HCT116 (cell line): ENCODE measurements at regions not wholly inside any gene's neighbourhood (a gene's known extent, or its start where the extent isn't known, plus 50 kb on each side); places are given as distances from the start of the nearest gene placed in this dataset.

Experiments
- ATAC-seq: fragments of 200-7000 bp; cut with Tn5 transposase; 2 replicates; pipeline ENCODE4 v1.9.1; 2020; ENCODE audit warnings: mild to moderate bottlenecking, moderate library complexity
- BruUV-seq: library from RNA; stranded (reverse); fragments of 400-500 nt; replicated peaks from 2 replicates; lab custom pipeline; 2021; lab: Mats Ljungman, UMichigan
- CTCF ChIA-PET: fragments of 300-600 bp; sonication (Branson Sonifier 250); formaldehyde crosslinking; loops from one replicate; lab custom pipeline; 2021; ENCODE audit warnings: antibody characterized with exemption; lab: Charles Lee
- POLR2A ChIA-PET: fragments of 300-600, 350-600 bp; sonication (Branson Sonifier 250); formaldehyde crosslinking; loops from one replicate; lab custom pipeline; 2021; ENCODE audit warnings: antibody characterized with exemption; lab: Charles Lee
- RAD21 ChIA-PET, 2 experiments: fragments of 300-600 bp; sonication (Branson Sonifier 250); formaldehyde crosslinking; loops; one replicate each; lab custom pipeline; 2023; ENCODE audit warnings: low total read pairs in 2 of 2; ENCODE audit not compliant: uncharacterized antibody in 2 of 2, unreplicated experiment in 2 of 2, low non-redundant PET in 1 of 2; lab: Charles Lee
- DNase-seq: peaks from one replicate; pipeline ENCODE4 v3.0.0-alpha.2; 2010; ENCODE audit warnings: low read depth, low spot score
- H2AFZ ChIP-seq: fragments of 200-600 bp; shearing (Covaris generic), sonication (generic); 2 replicates; pipeline ENCODE4 v1.6.1; 2017; ENCODE audit warnings: low read depth, mixed run types, mixed read lengths, antibody characterized with exemption, low read length; ENCODE audit not compliant: poor library complexity, severe bottlenecking
- H3K27ac ChIP-seq: 2 replicates; pipeline ENCODE4 v1.5.1; 2012; ENCODE audit warnings: low read depth, low read length
- H3K27me3 ChIP-seq: fragments of 200-600 bp; sonication (generic); 2 replicates; pipeline ENCODE4 v1.6.1; 2016; ENCODE audit warnings: mixed run types, low read length, mixed read lengths; ENCODE audit not compliant: insufficient read depth
- H3K36me3 ChIP-seq, 2 experiments: fragments of 200-500 bp in 1 of 2; fragments of 200-600 bp in 1 of 2; sonication (Bioruptor generic) in 1 of 2; sonication (generic) in 1 of 2; 2 replicates each; pipeline versions ENCODE4 v1.5.1 to v1.6.1; 2014 to 2016; ENCODE audit warnings: low read length in 2 of 2, inconsistent platforms in 1 of 2, mixed read lengths in 1 of 2, mixed run types in 1 of 2; ENCODE audit not compliant: insufficient read depth in 2 of 2, control insufficient read depth in 1 of 2
- H3K4me1 ChIP-seq, 2 experiments: fragments of 200-600 bp in 1 of 2; sonication (generic) in 1 of 2; 2 replicates each; pipeline versions ENCODE4 v1.5.1 to v1.6.1; 2012 to 2017; ENCODE audit warnings: low read length in 2 of 2, inconsistent platforms in 1 of 2, mild to moderate bottlenecking in 1 of 2, mixed read lengths in 1 of 2, mixed run types in 1 of 2, moderate library complexity in 1 of 2; ENCODE audit not compliant: insufficient read depth in 2 of 2, control insufficient read depth in 1 of 2
- H3K4me2 ChIP-seq: fragments of 200-600 bp; sonication (generic); 2 replicates; pipeline ENCODE4 v1.6.1; 2017; ENCODE audit warnings: mixed run types, low read length, mixed read lengths
- H3K4me3 ChIP-seq, 2 experiments: fragments of 200-600 bp in 1 of 2; sonication (generic) in 1 of 2; replicated peaks in 1 of 2; 2 replicates each; pipeline ENCODE4 v1.5.1; 2011 to 2016; ENCODE audit warnings: low read length in 2 of 2, control low read depth in 1 of 2, low read depth in 1 of 2, mild to moderate bottlenecking in 1 of 2, mixed read lengths in 1 of 2, mixed run types in 1 of 2
- H3K79me2 ChIP-seq: fragments of 200-600 bp; sonication (generic); 2 replicates; pipeline ENCODE4 v1.6.1; 2017; ENCODE audit warnings: mild to moderate bottlenecking, mixed run types, low read length, moderate library complexity, mixed read lengths; ENCODE audit not compliant: insufficient read depth
- H3K9ac ChIP-seq: fragments of 200-600 bp; sonication (generic); 2 replicates; pipeline ENCODE4 v1.6.1; 2016; ENCODE audit warnings: low read length, mixed read lengths
- H3K9me2 ChIP-seq: fragments of 200-600 bp; sonication (generic), shearing (Covaris generic); 2 replicates; pipeline ENCODE4 v1.6.1; 2017; ENCODE audit warnings: mixed run types, mild to moderate bottlenecking, moderate library complexity; ENCODE audit not compliant: insufficient read depth
- H3K9me3 ChIP-seq, 2 experiments: fragments of 200-500 bp in 1 of 2; fragments of 200-600 bp in 1 of 2; sonication (Bioruptor generic) in 1 of 2; sonication (generic) in 1 of 2; 2 replicates each; pipeline ENCODE4 v1.6.1; 2014 to 2017; ENCODE audit warnings: low read length in 2 of 2, mixed read lengths in 2 of 2, inconsistent platforms in 1 of 2, low read depth in 1 of 2, mild to moderate bottlenecking in 1 of 2, mixed run types in 1 of 2, moderate library complexity in 1 of 2; ENCODE audit not compliant: control insufficient read depth in 1 of 2, insufficient read depth in 1 of 2
- H4K20me1 ChIP-seq: fragments of 200-600 bp; sonication (generic), shearing (Covaris generic); 2 replicates; pipeline ENCODE4 v1.6.1; 2017; ENCODE audit warnings: mixed run types, mild to moderate bottlenecking, moderate library complexity; ENCODE audit not compliant: insufficient read depth
- ATF3 ChIP-seq: IDR thresholded peaks from 2 replicates; pipeline ENCODE4 v1.6.1; 2012
- CBX3 ChIP-seq: IDR thresholded peaks from 2 replicates; pipeline ENCODE4 v1.6.1; 2012; ENCODE audit warnings: low read depth
- CEBPB ChIP-seq: IDR thresholded peaks from 2 replicates; pipeline ENCODE4 v1.6.1; 2012; ENCODE audit warnings: low read depth
- EGR1 ChIP-seq: IDR thresholded peaks from 2 replicates; pipeline ENCODE4 v1.6.1; 2012; ENCODE audit warnings: low read depth
- ELF1 ChIP-seq: IDR thresholded peaks from 2 replicates; pipeline ENCODE4 v1.6.1; 2012; ENCODE audit warnings: low read depth, borderline replicate concordance
- EZH2 ChIP-seq: fragments of 200-600 bp; sonication (generic); IDR thresholded peaks from 2 replicates; pipeline ENCODE4 v1.6.1; 2017; ENCODE audit warnings: antibody characterized with exemption, mixed run types
- EZH2phosphoT487 ChIP-seq: fragments of 200-600 bp; IDR thresholded peaks from 2 replicates; pipeline ENCODE4 v1.6.1; 2018; ENCODE audit warnings: antibody characterized with exemption, borderline replicate concordance
- FOSL1 ChIP-seq: IDR thresholded peaks from 2 replicates; pipeline ENCODE4 v1.6.1; 2012; ENCODE audit warnings: low read depth
- JUND ChIP-seq: IDR thresholded peaks from 2 replicates; pipeline ENCODE4 v1.6.1; 2012
- MAX ChIP-seq: IDR thresholded peaks from 2 replicates; pipeline ENCODE4 v1.6.1; 2012
- POLR2A ChIP-seq: IDR thresholded peaks from 2 replicates; pipeline ENCODE4 v1.7.0; 2011; ENCODE audit warnings: borderline replicate concordance; ENCODE audit not compliant: insufficient read depth, insufficient read length; ENCODE audit errors: extremely low read depth
- REST ChIP-seq: IDR thresholded peaks from 2 replicates; pipeline ENCODE4 v1.6.1; 2012; ENCODE audit warnings: low read depth
- SIN3A ChIP-seq: IDR thresholded peaks from 2 replicates; pipeline ENCODE4 v1.6.1; 2012; ENCODE audit warnings: low read depth
- SP1 ChIP-seq: IDR thresholded peaks from 2 replicates; pipeline ENCODE4 v1.6.1; 2012; ENCODE audit warnings: low read depth
- SRF ChIP-seq: IDR thresholded peaks from 2 replicates; pipeline ENCODE4 v1.6.1; 2012; ENCODE audit warnings: low read depth
- TCF7L2 ChIP-seq: IDR thresholded peaks from 2 replicates; pipeline ENCODE4 v1.7.0; 2011; ENCODE audit warnings: borderline replicate concordance, inconsistent platforms; ENCODE audit not compliant: insufficient read depth, insufficient read length; ENCODE audit errors: extremely low read depth
- ZBTB33 ChIP-seq: IDR thresholded peaks from 2 replicates; pipeline ENCODE4 v1.6.1; 2011; ENCODE audit warnings: mild to moderate bottlenecking, low read length, moderate library complexity; ENCODE audit not compliant: insufficient replicate concordance; ENCODE audit errors: extremely low read depth
- ZFX ChIP-seq: fragments of 450-650 bp; IDR thresholded peaks from 2 replicates; pipeline ENCODE4 v1.6.1; 2017
- ZNF274 ChIP-seq: fragments of 200-500 bp; sonication (Bioruptor generic); IDR thresholded peaks from 2 replicates; pipeline ENCODE4 v1.6.1; 2014; ENCODE audit warnings: mild to moderate bottlenecking, low read depth, low read length, inconsistent platforms
- intact Hi-C: fragments of 100-400 bp; cut with micrococcal nuclease; formaldehyde crosslinking; loops from 2 replicates; pipeline ENCODE4 v1.10.0; 2022

- H3K9me3 ChIP-seq, result no peaks in the 10 kb centered on the region
- H2AFZ ChIP-seq, result no peak overlapping the region
- H3K9ac ChIP-seq, result no peak overlapping the region
- BruUV-seq, result no TSS peak
- intact Hi-C loops, result no loop called here
- no peak overlapping the region for H3K4me3 ChIP-seq
- H3K4me1 ChIP-seq, result no peaks in the 10 kb centered on the region
- H3K27me3 ChIP-seq, result no peaks in the 10 kb centered on the region
- ChIA-PET POLR2A (no interaction called here), RAD21 (no interaction called here), CTCF (no interaction called here)
- no peak overlapping the region for H3K4me2 ChIP-seq
- no peak overlapping the region for H3K27ac ChIP-seq
- TF ChIP-seq MAX, result no peak
- no peak for TF ChIP-seq ATF3
- no peak for TF ChIP-seq ELF1
- TF ChIP-seq EZH2, result no peak
- TF ChIP-seq REST, result no peak
- TF ChIP-seq EGR1, result no peak
- no peak for TF ChIP-seq JUND
- TF ChIP-seq FOSL1, result no peak
- no peak for TF ChIP-seq ZNF274
- no peak for TF ChIP-seq SIN3A
- no peak for TF ChIP-seq ZFX
- no peak for TF ChIP-seq ZBTB33
- TF ChIP-seq CBX3, result no peak
- no peak for TF ChIP-seq EZH2phosphoT487
- no peak for TF ChIP-seq POLR2A
- no peak for TF ChIP-seq CEBPB
- no peak for TF ChIP-seq SRF
- TF ChIP-seq TCF7L2, result no peak
- TF ChIP-seq SP1, result no peak
- no peaks in the 10 kb centered on the region for H3K79me2 ChIP-seq
- H3K36me3 ChIP-seq, result no peaks in the 10 kb centered on the region
- no peaks in the 10 kb centered on the region for H4K20me1 ChIP-seq
- no peaks in the 10 kb centered on the region for H3K9me2 ChIP-seq
- DNase-seq, result no peak
- no peak for ATAC-seq
Observed at GRCh38 chr11:96538622-96539021, 148.8 kb downstream of the JRKL start.
